ENCODE measurements at regions not wholly inside any gene's neighbourhood (a gene's known extent, or its start where the extent isn't known, plus 50 kb on each side); places are given as distances from the start of the nearest gene placed in this dataset.

- no peak overlapping the region for H3K4me3 ChIP-seq (ENCODE audit: low read depth, low read length)
- in situ Hi-C loops (cut with HindIII; ENCODE audit: low sequenced_read_pairs): no loop called here
- TF ChIP-seq CTCF (IDR thresholded peaks at IDR 0.05; ENCODE audit: low read depth, low read length): no peak
- no peak for DNase-seq (ENCODE audit: low read depth, low spot score)
Measured at GRCh38 chr16:48050871-48051270, 104.9 kb downstream of the ABCC12 start.

- DNase-seq (ENCODE audit: low read depth, low spot score): no peak
- in situ Hi-C loops (cut with HindIII; ENCODE audit: low sequenced_read_pairs): no loop called here
- no peak overlapping the region for H3K4me3 ChIP-seq (ENCODE audit: low read depth, low read length)
- no peak for TF ChIP-seq CTCF (IDR thresholded peaks at IDR 0.05; ENCODE audit: low read depth, low read length)
Measured at GRCh38 chr16:48049847-48050246, 105.9 kb downstream of the ABCC12 start.

- in situ Hi-C loops (cut with HindIII; ENCODE audit: low sequenced_read_pairs): no loop called here
Measured at GRCh38 chr16:48047720-48048119, 108.1 kb downstream of the ABCC12 start.

GRCh38 chr16:48047241-48047640 is 108.6 kb downstream of the ABCC12 start:
- in situ Hi-C loops (cut with HindIII; ENCODE audit: low sequenced_read_pairs): no loop called here
- no peak overlapping the region for H3K4me3 ChIP-seq (ENCODE audit: low read depth, low read length)
- DNase-seq (ENCODE audit: low read depth, low spot score): no peak
- no peak for TF ChIP-seq CTCF (IDR thresholded peaks at IDR 0.05; ENCODE audit: low read depth, low read length)

More at GRCh38 chr16:48047720-48048119, 108.1 kb downstream of the ABCC12 start:
- TF ChIP-seq CTCF (IDR thresholded peaks at IDR 0.05; ENCODE audit: low read depth, low read length): no peak
- no peak overlapping the region for H3K4me3 ChIP-seq (ENCODE audit: low read depth, low read length)
- DNase-seq (ENCODE audit: low read depth, low spot score): no peak

GRCh38 chr16:48044117-48044516 is 111.7 kb downstream of the ABCC12 start:
- no peak overlapping the region for H3K4me3 ChIP-seq (ENCODE audit: low read depth, low read length)
- TF ChIP-seq CTCF (IDR thresholded peaks at IDR 0.05; ENCODE audit: low read depth, low read length): no peak
- no peak for DNase-seq (ENCODE audit: low read depth, low spot score)
- in situ Hi-C loops (cut with HindIII; ENCODE audit: low sequenced_read_pairs): no loop called here

- no peak for DNase-seq (ENCODE audit: low read depth, low spot score)
Measured at GRCh38 chr16:48041981-48042421, 113.8 kb downstream of the ABCC12 start.

More at GRCh38 chr16:48041981-48042421, 113.8 kb downstream of the ABCC12 start:
- no peak for TF ChIP-seq CTCF (IDR thresholded peaks at IDR 0.05; ENCODE audit: low read depth, low read length)
- H3K4me3 ChIP-seq (ENCODE audit: low read depth, low read length): no peak overlapping the region
- in situ Hi-C loops (cut with HindIII; ENCODE audit: low sequenced_read_pairs): no loop called here

Data from astrocyte of the spinal cord (primary cell).